ENCODE measurements at regions not wholly inside any gene's neighbourhood (a gene's known extent, or its start where the extent isn't known, plus 50 kb on each side); places are given as distances from the start of the nearest gene placed in this dataset.

DNA sequence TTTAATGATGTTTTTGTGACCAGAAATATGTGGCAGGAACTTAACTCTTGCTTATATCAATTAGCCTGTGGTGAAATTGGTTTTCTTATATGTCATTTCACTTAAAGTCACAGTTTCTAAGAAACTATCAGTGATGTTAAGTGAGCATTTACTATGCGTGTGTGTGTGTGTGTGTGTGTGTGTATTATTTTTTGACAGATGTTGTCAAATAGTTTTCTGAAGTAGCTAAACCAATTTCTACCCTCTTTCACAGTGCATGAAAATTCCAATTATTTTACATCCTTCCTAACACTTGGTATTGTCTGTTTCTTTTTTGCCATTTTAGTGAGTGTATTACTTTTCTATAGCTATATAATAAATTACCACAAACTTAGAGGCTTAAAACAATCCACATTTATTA, 122.1 kb upstream of the CAND1 start:
- Histone ChIP-seq H3K4me1 (no peaks in the 10 kb centered on the region), H3K36me3 (no peaks in the 10 kb centered on the region), H3K9me3 (no peaks in the 10 kb centered on the region), H3K27me3 (peaks cover 0 to 5% (median 0%) of the 10 kb centered on the region in 7 donors), H3K27ac (no peak overlapping the region), H3K4me3 (no peak overlapping the region)
- ATAC-seq (no peak), DNase-seq (no peak)
- TF ChIP-seq, protein P1, sequence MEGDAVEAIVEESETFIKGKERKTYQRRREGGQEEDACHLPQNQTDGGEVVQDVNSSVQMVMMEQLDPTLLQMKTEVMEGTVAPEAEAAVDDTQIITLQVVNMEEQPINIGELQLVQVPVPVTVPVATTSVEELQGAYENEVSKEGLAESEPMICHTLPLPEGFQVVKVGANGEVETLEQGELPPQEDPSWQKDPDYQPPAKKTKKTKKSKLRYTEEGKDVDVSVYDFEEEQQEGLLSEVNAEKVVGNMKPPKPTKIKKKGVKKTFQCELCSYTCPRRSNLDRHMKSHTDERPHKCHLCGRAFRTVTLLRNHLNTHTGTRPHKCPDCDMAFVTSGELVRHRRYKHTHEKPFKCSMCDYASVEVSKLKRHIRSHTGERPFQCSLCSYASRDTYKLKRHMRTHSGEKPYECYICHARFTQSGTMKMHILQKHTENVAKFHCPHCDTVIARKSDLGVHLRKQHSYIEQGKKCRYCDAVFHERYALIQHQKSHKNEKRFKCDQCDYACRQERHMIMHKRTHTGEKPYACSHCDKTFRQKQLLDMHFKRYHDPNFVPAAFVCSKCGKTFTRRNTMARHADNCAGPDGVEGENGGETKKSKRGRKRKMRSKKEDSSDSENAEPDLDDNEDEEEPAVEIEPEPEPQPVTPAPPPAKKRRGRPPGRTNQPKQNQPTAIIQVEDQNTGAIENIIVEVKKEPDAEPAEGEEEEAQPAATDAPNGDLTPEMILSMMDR (IDR thresholded peaks at IDR 0.05): no peak
- intact Hi-C loops (cut with DNase I): loop anchor here in 1 of 10 donors (5.0 kb wide), 1 partner anchor 65 kb away; no protein-coding TSS in a partner anchor
- WGBS, 2 donors: 41 to 47% methylated on average over 1 of the region's 1 CpG

DNA sequence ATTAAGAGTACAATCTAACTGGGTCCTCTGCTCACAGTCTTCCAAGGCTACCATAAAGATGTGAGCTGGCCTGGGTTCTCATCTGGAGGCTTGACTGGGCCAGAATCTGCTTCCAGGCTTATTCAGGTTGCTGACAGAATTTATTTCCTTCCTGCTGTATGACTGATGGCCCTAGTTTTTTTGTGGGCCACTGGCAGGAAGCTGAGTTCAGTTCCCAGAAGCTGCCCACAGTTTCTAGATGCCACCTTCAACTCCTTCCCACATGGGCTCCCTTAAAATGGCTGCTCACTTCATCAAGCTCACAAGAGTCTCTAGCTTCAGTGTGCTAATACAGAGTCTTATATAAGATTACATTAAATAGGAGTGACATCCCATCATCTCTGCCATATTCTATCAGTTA, 121.7 kb upstream of the CAND1 start:
- Histone ChIP-seq H3K4me1 (no peaks in the 10 kb centered on the region), H3K36me3 (no peaks in the 10 kb centered on the region), H3K4me3 (no peak overlapping the region), H3K9me3 (no peaks in the 10 kb centered on the region), H3K27ac (no peak overlapping the region), H3K27me3 (peaks cover 0 to 5% (median 0%) of the 10 kb centered on the region in 7 donors)
- DNase-seq: no peak
- TF ChIP-seq, protein P1 (IDR thresholded peaks at IDR 0.05): no peak
- ATAC-seq: no peak
- intact Hi-C loops (cut with DNase I): loop anchor here in 1 of 10 donors (5.0 kb wide), 1 partner anchor 65 kb away; no protein-coding TSS in a partner anchor

DNA sequence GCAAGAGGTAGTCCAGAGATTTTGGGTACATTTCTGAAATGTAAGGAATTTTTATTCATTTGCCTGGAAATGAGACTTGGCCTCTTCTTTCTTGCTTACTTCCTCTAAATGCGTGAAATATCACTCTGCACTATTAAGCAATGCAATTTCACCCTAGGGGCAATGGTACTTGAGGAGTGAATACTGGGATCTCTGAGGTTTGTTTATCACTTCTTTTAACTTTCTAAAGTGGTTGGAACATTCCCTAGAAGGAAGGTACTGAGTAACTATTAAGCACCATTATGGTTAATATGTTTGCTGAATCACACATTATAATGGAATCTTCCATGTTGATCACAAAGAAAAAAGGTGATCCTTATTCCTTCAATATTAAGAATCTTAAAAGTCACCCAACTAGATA, 120.9 kb upstream of the CAND1 start:
- Histone ChIP-seq H3K9me3 (no peaks in the 10 kb centered on the region), H3K27me3 (peaks cover 0 to 5% (median 0%) of the 10 kb centered on the region in 7 donors), H3K27ac (no peak overlapping the region), H3K4me1 (no peaks in the 10 kb centered on the region), H3K36me3 (no peaks in the 10 kb centered on the region), H3K4me3 (no peak overlapping the region)
- ATAC-seq: no peak
- TF ChIP-seq, protein P1 (IDR thresholded peaks at IDR 0.05): no peak
- WGBS, 2 donors: 94 to 97% methylated on average over 1 of the region's 1 CpG
- DNase-seq: no peak
- intact Hi-C loops (cut with DNase I): loop anchor here in 1 of 10 donors (5.0 kb wide), 1 partner anchor 64 kb away; no protein-coding TSS in a partner anchor

DNA sequence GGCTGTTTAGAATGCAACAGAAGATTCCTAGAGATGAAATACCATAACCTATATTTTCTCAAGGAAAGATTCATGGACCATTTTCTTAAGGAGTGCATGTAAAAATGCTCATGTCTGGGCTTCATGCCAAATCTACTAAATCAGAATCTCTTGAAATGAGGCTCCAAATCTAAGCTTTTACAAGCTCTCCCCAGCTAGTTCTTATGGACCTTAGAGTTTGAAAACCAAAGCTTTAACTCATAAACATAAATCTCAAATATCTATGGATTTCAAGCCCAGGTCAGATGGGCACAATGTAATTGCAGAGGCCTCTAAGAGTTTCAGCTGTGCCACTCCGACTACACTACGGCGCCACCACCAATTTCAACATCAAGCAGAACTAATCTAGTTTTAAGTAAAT, 117.3 kb upstream of the CAND1 start:
- Histone ChIP-seq H3K4me3 (no peak overlapping the region), H3K27me3 (peaks cover 0 to 5% (median 0%) of the 10 kb centered on the region in 7 donors), H3K9me3 (no peaks in the 10 kb centered on the region), H3K27ac (no peak overlapping the region), H3K36me3 (no peaks in the 10 kb centered on the region), H3K4me1 (no peaks in the 10 kb centered on the region)
- DNase-seq (no peak), ATAC-seq (no peak)
- WGBS, 2 donors: 94 to 95% methylated on average over 3 of the region's 3 CpGs
- intact Hi-C loops (cut with DNase I): no loop called here
- TF ChIP-seq, protein P1 (IDR thresholded peaks at IDR 0.05): no peak

Measured in heart right ventricle (tissue), 16 donors.